NCI-H1105 treated with DMSO at 0.1 percent for 48 hours (cell line): ENCODE measurements at regions not wholly inside any gene's neighbourhood (a gene's known extent, or its start where the extent isn't known, plus 50 kb on each side); places are given as distances from the start of the nearest gene placed in this dataset.

ENCODE experiments used
- DNase-seq: peaks from one replicate; lab custom pipeline; 2025; lab: John Stamatoyannopoulos, UW

GRCh38 chr7:86972072-86972471 lies 87.4 kb downstream of the ELAPOR2 start:
- DNase-seq, result no peak

GRCh38 chr7:86970986-86971385 lies 88.5 kb downstream of the ELAPOR2 start:
- DNase-seq, result no peak

- no peak for DNase-seq
Measured at GRCh38 chr7:86970547-86970946, 88.9 kb downstream of the ELAPOR2 start.

- DNase-seq, result no peak
Measured at GRCh38 chr7:86969865-86970264, 89.6 kb downstream of the ELAPOR2 start.

- peak; percentile 56 for DNase-seq
Measured at GRCh38 chr7:86968618-86969017, 90.8 kb downstream of the ELAPOR2 start.

- DNase-seq, result no peak
Measured at GRCh38 chr7:86966916-86967315, 92.5 kb downstream of the ELAPOR2 start.

GRCh38 chr7:86965727-86966120 lies 93.7 kb downstream of the ELAPOR2 start:
- DNase-seq, result no peak

- DNase-seq, result no peak
Measured at GRCh38 chr7:86964973-86965726, 94.3 kb downstream of the ELAPOR2 start.

- DNase-seq, result no peak
Measured at GRCh38 chr7:86963599-86964230, 95.7 kb downstream of the ELAPOR2 start.

- DNase-seq, result no peak
Measured at GRCh38 chr7:86962623-86963022, 96.8 kb downstream of the ELAPOR2 start.

- DNase-seq, result no peak
Measured at GRCh38 chr7:86961686-86962085, 97.8 kb downstream of the ELAPOR2 start.

GRCh38 chr7:86958380-86958779 lies 101.1 kb downstream of the ELAPOR2 start:
- DNase-seq, result no peak

- DNase-seq, result no peak
Measured at GRCh38 chr7:86956567-86956966, 102.9 kb downstream of the ELAPOR2 start.

- DNase-seq, result no peak
Measured at GRCh38 chr7:86955895-86956503, 103.5 kb downstream of the ELAPOR2 start.

- DNase-seq, result no peak
Measured at GRCh38 chr7:86954971-86955370, 104.5 kb downstream of the ELAPOR2 start.

GRCh38 chr7:86953653-86954336 lies 105.7 kb downstream of the ELAPOR2 start:
- DNase-seq, result no peak

- DNase-seq, result no peak
Measured at GRCh38 chr7:86953219-86953618, 106.2 kb downstream of the ELAPOR2 start.

- no peak for DNase-seq
Measured at GRCh38 chr7:86951895-86952294, 107.6 kb downstream of the ELAPOR2 start.

- no peak for DNase-seq
Measured at GRCh38 chr7:86950944-86951343, 108.5 kb downstream of the ELAPOR2 start.

- DNase-seq, result no peak
Measured at GRCh38 chr7:86950360-86950759, 109.1 kb downstream of the ELAPOR2 start.

- no peak for DNase-seq
Measured at GRCh38 chr7:86949779-86950260, 109.6 kb downstream of the ELAPOR2 start.

- DNase-seq, result no peak
Measured at GRCh38 chr7:86949052-86949778, 110.2 kb downstream of the ELAPOR2 start.
